HG03108 (cell line): ENCODE measurements at regions not wholly inside any gene's neighbourhood (a gene's known extent, or its start where the extent isn't known, plus 50 kb on each side); places are given as distances from the start of the nearest gene placed in this dataset.
"Not testable (repeated sequence)": the region's sequence is repeated elsewhere in the genome, so short reads cannot be mapped to it uniquely, and the experiment has no call there.

Experiments
- ATAC-seq: cut with Tn5 transposase; IDR thresholded peaks from one replicate; pipeline ENCODE4 v1.9.1; 2021; ENCODE audit warnings: moderate library complexity; ENCODE audit not compliant: unreplicated experiment

DNA sequence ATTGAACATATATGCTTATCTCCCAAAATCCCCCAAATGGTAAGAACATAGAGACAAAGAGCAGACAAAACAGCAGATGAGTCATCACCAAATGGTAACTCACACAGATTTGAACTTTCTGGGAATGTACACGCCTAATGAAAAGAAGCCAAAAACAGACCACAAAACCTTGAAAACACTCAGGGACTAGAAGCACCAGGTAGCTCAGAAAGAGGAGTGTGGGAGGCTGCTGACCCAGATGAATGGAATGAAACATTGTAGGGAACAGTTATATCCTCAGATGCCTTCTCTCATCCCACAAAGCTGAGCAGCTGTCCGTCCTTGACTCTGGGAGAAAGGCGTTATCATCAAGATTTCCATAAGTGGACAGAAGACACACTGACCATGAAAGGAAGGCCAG, 307.0 kb upstream of the USP25 start:
- ATAC-seq = no peak

DNA sequence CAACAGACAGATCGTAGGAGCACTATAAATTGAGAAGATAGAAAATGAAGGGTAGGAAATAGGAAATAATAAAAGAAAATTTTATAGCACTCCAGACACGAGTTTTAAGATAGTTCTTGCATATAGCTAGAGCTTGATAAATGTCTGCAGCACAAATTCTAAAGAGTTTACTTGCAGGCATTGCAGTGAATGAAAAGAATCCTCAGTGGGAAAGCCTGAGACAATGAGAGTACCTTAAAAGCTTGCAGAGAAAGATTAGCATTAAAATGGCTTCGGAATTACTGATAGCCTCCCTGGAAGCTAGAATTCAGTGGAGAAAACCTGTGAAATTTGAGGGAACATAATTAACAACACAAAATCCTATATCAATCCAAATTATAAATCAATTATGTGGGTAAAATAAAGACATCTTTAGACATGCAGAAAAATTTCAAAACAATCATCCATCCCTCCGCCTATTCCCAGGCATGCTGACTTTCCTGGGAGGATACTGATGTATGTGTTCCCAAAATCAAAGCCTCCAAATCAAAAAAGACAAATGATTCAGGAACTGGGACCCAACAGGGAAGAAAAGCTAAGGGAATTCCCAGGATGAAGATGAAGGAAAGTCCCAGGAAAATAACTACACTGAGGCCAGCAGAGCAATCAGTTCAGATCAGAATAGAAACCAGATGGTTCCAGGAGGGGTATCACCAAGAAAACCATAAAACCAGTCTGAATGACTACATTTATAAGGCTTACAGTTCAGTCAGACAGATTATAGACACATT, 305.9 kb upstream of the USP25 start:
- ATAC-seq = no peak

- ATAC-seq = no peak
Observed at GRCh38 chr21:15425049-15425448, 304.7 kb upstream of the USP25 start.

DNA sequence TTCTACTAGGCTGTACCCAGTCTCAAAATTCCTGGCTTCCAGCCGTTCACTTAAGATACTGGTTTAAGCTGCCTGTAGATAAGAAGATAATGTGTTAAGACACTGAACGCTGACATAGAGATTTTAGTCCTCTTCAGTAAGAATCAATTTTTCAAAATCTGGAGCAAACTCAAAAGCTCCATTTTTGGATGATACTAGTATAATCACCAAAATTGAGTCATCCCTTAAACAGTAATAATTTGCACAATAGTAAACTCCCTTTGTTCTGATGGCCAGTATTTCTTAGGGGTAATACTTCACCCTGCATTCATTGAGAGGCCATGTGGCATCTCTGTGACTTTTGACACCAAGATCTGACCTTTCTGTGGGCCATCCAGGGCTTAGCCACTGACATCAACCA, 299.8 kb upstream of the USP25 start:
- ATAC-seq = no peak

DNA sequence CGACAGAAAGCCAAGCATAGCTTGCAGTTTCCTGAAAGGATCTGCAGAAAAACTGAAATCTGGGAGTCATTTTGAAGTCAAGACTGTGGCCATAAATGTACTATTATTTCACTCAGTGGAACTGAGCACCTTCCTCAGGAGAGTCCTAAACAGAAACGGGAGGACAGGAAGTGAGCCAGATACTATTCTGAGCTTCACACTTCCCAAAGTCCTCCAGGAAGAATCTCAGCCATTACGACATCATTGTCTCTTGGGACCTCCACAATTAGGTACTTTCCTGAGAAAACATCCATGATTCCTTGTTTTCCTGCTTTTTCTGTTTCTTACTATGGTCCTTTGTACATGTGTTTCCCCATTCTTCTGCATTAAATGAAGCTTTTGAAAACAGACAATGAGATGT, 299.2 kb upstream of the USP25 start:
- no peak for ATAC-seq

DNA sequence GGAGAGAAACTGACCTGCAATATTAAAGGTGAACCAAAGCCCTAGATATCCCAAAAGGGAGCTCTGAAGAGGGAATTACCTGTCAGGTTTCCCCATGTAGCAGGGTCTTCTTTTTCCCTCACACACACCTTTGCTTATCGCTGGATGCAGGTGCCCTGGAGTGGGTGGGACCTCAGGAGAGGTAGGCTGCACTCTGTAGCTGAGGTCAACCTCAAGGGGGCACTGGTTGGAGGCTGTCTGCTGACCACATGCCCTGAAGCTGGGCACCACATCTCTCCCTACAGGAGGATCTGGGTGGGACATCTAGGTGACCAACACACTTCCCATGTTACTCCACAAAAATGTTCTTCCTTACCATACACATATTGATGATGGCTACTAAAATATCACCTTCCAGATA, 298.7 kb upstream of the USP25 start:
- ATAC-seq = no peak

GRCh38 chr21:15433091-15433490, 296.7 kb upstream of the USP25 start:
- ATAC-seq = no peak

DNA sequence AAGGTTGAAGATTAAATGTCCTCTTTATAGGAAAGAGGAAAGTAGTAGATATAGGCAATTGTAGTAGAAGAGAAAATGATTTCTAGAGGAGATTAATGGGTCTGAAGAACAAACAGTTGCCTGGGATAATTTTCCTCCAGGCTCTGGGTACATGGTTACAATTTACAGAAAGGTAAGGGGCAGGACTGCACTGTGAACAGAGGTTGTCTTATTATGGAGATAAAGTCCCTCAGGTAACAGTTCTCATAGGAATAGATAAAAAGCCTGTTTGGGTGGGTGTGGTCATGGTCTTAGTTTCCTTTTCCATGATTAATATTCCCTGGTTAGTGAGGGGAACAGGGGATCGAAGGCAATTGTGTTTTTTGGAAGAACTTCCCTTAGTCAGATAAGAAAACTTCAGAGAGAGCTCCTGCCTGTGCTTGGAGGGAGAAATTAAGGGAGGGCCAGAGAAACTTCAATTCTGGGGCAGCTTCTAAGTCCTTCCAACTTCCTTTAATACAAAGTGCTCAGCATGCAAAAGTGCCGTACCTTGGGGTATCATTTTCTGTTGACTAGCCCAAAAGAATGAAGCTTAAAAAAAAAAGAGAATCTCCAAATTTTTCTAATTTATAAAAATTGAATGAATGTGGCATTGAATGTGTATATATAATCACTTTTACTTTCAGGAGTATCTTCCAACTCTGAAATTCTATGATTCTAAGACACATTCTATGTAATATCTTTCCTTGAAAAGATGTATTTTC, 295.4 kb upstream of the USP25 start:
- no peak for ATAC-seq

GRCh38 chr21:15436031-15436430, 293.8 kb upstream of the USP25 start:
- no peak for ATAC-seq

GRCh38 chr21:15437883-15438282, 291.9 kb upstream of the USP25 start:
- peak; percentile 59 for ATAC-seq

GRCh38 chr21:15439726-15440125, 290.1 kb upstream of the USP25 start:
- ATAC-seq = no peak

GRCh38 chr21:15441060-15441493, 288.7 kb upstream of the USP25 start:
- ATAC-seq = no peak

- ATAC-seq = no peak
Observed at GRCh38 chr21:15441992-15442391, 287.8 kb upstream of the USP25 start.

DNA sequence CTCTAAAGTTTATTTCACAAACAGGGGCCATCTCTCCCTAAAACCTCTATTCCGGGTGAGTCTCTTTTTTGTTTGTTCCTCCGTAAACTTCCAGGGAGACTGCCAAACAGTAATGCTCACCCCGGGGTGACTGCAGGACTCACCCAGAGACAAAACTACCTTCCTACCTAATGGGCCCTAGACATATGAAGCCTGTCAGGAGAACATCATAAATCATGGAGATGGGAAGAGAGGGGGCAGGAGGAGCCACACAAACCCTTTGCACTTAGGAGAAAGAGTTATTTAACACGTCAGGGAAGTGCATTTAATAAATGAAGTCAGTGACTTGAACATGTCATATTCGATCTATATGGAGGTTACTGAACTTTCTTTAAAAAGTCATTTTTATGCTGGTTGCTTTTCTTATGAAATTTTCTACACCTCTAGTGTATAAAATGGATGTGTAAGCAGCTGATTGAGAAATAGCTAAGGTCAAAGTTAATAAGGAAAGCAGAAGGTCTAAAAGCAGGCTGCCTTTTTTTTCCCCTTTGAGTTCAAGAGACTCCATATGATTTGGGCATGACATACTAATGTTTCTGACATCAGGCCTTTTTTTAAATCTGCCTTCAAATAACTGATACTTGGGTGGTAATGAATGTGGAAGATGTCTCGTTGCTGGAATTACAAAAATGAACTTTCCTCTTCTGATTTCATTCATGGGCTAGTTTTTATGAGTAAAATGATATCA, 286.9 kb upstream of the USP25 start:
- no peak for ATAC-seq

DNA sequence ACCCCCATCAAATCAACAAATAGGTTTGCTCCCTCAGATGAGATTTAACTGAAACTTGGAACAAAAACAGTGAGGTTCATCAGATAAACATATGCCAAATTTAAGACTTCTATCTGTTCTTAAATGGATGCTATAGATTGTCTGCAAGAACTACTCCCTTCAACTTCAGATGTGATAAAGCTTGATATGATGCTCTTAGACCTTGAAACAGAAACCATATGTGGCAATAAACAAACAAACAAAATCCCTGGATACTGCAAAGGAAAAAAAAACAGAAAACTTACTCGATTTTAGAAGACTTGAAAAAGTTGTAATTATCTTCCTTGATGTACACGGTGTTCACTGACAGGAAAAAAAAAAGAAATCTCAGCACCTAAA, 286.1 kb upstream of the USP25 start:
- ATAC-seq = no peak

DNA sequence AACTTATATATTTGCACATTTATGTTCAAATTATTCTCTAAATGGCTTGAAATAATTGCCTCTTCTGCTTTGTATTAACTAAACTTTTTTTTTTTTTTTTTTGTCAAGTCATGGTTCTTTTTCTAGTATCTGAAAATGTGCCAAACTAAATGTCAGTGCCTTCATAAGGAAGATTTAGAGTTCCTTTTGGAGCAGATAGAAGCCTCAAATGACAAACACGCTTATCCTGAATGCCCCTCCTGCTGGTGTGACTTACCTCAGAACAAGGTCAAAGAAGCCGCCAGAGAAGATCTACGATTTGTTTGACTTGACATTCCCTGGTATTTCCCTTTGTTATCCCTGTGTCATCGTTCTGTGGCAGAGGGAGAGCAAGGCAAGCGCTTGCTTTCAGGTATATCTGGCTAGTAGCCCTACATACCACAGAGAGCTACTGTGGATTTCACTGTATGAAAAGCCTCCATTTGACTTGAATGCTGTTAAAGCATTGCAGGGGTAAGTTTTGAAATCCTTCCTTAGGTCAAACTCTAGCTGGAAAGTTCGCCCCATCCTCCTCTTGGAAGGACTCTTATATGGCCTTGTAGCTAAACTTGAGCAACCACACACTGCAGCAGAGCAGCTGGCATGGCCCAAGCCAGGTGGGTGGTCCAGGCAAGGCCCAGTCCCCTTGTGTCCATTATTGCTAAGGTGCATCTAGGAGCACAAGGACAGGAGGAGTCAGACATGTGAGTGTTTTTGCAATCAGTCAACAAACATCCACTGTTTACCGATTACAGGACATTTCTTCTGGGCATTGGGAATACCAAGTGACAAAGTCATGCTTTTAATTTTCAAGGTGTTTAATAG, 285.4 kb upstream of the USP25 start:
- ATAC-seq = no peak

- peak; percentile 62 for ATAC-seq
Observed at GRCh38 chr21:15445327-15445726, 284.5 kb upstream of the USP25 start.

DNA sequence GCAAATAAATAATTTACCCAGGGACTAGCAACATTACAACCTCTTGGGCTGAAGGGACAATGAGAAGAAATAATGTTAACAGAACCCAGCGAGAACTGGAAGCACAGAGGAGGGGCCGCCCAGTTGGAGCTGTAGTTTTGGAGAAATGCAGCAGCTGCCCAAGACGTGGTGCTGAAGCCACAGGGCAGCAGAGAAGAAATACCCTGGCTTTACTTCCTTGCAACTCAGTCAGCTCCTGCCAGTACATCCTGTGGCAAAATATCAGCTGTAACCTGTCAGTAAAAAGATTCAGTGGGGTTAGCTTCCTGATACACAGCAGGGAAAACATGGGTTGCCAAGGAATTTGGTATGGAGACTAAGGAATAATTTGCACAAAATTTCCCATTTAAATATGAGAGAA, 283.6 kb upstream of the USP25 start:
- no peak for ATAC-seq

- ATAC-seq = no peak
Observed at GRCh38 chr21:15449556-15449955, 280.2 kb upstream of the USP25 start.

DNA sequence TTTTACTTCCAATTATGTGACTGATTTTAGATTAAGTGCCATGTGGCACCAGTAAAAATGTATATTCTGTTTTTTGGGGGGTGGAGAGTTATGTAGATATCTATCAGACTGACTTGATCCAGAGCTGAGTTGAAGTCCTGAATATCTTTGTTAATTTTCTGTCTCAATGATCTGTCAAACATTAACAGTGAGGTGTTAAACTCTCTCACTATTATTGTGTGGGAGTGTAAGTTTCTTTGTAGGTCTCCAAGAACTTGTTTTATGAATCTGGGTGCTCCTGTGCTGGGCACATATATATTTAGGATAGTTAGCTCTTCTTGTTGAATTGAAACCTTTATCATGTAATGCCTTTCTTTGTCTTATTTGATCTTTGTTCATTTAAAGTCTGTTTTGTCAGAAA, 276.5 kb upstream of the USP25 start:
- ATAC-seq = no peak

- ATAC-seq = not testable (repeated sequence)
Observed at GRCh38 chr21:15453785-15454184, 276.0 kb upstream of the USP25 start.
